ENCODE measurements at regions not wholly inside any gene's neighbourhood (a gene's known extent, or its start where the extent isn't known, plus 50 kb on each side); places are given as distances from the start of the nearest gene placed in this dataset.

- no peak overlapping the region for H3K9ac ChIP-seq (replicated peaks; ENCODE audit: extremely low read depth, insufficient read depth, low read length)
- no peaks in the 10 kb centered on the region for H3K27me3 ChIP-seq (ENCODE audit: control insufficient read depth in 2 of 2, insufficient read depth in 2 of 2, low read length in 2 of 2)
- no peaks in the 10 kb centered on the region for H4K20me1 ChIP-seq (replicated peaks; ENCODE audit: control insufficient read depth, extremely low read depth, insufficient read depth, low read length)
- H3K9me1 ChIP-seq (replicated peaks; ENCODE audit: control insufficient read depth, extremely low read depth, insufficient read depth, low read length): no peaks in the 10 kb centered on the region
- peaks cover 8% of the 10 kb centered on the region for H3K9me3 ChIP-seq (replicated peaks; ENCODE audit: control insufficient read depth, insufficient read depth, low read length)
- H3K4me2 ChIP-seq (ENCODE audit: insufficient read depth, low read length): no peak overlapping the region
- intact Hi-C loops (cut with micrococcal nuclease) (no loop called here), dilution Hi-C loops (cut with MboI; ENCODE audit: extremely low pct_ligation_motif_present, low sequenced_read_pairs) (no loop called here)
- no peak for TF ChIP-seq EZH2 (IDR thresholded peaks at IDR 0.05; ENCODE audit: borderline replicate concordance, low read depth, low read length, severe bottlenecking)
- no peak for TF ChIP-seq GATA2 (IDR thresholded peaks at IDR 0.05; ENCODE audit: insufficient read depth, insufficient read length, low read depth, low read length)
- no peak for TF ChIP-seq JUN (IDR thresholded peaks at IDR 0.05; ENCODE audit: borderline replicate concordance, insufficient read depth, insufficient read length, low read depth)
- no peak for TF ChIP-seq CTCF (IDR thresholded peaks at IDR 0.05; ENCODE audit: extremely low read depth in 1 of 2, insufficient read depth in 1 of 2, low read depth in 1 of 2, low read length in 2 of 2)
- no peak for TF ChIP-seq MAX (IDR thresholded peaks at IDR 0.05; ENCODE audit: insufficient read depth, insufficient read length)
- TF ChIP-seq POLR2A (IDR thresholded peaks at IDR 0.05; ENCODE audit: low read depth, low read length): no peak
- no peak for TF ChIP-seq POLR2AphosphoS5 (IDR thresholded peaks at IDR 0.05; ENCODE audit: insufficient read depth, low read depth, low read length)
- no peak for TF ChIP-seq MYC (IDR thresholded peaks at IDR 0.05; ENCODE audit: low read depth, low read length)
- TF ChIP-seq FOS (IDR thresholded peaks at IDR 0.05; ENCODE audit: borderline replicate concordance, insufficient read depth, low read length): no peak
- no peaks in the 10 kb centered on the region for H3K36me3 ChIP-seq (ENCODE audit: control insufficient read depth in 2 of 2, extremely low read depth in 1 of 2, insufficient read depth in 2 of 2, low read length in 2 of 2)
- H3K4me1 ChIP-seq (ENCODE audit: control insufficient read depth, extremely low read depth, insufficient read depth, low read length): no peaks in the 10 kb centered on the region
- no TSS peak for BruUV-seq (replicated peaks)
- no peak overlapping the region for H3K27ac ChIP-seq (ENCODE audit: insufficient read depth, low read depth, low read length)
- no peak overlapping the region for H2AFZ ChIP-seq (ENCODE audit: low read depth, low read length)
- H3K79me2 ChIP-seq (ENCODE audit: control insufficient read depth, insufficient read depth, low read length): no peaks in the 10 kb centered on the region
- ChIA-PET POLR2A (no interaction called here), CTCF (no interaction called here)
- no peak for DNase-seq (ENCODE audit: low read depth, low spot score)
- FAIRE-seq: no peak
- H3K4me3 ChIP-seq (replicated peaks in 1 of 3; ENCODE audit: insufficient read depth in 1 of 3, low read depth in 1 of 3, low read length in 3 of 3): no peak overlapping the region
These were observed 525.9 kb downstream of the FGF9 start for GRCh38 chr13:22196777-22197176.

Data from endothelial cell of umbilical vein (primary cell).